Suppressor macrophage treated with lipopolysaccharide for 1 hour (primary cell): ENCODE measurements at regions not wholly inside any gene's neighbourhood (a gene's known extent, or its start where the extent isn't known, plus 50 kb on each side); places are given as distances from the start of the nearest gene placed in this dataset.
A peak's percentile ranks its signal among the peaks of the same experiment; 100 is the strongest.

Experiments used
- DNase-seq, 3 donors: peaks; one replicate each; pipeline ENCODE4 v3.0.0-alpha.2; 2020 to 2022

GRCh38 chr6:92708270-92708669, 711.1 kb downstream of the EPHA7 start:
- no peak for DNase-seq

- no peak for DNase-seq
These were observed 712.4 kb downstream of the EPHA7 start for GRCh38 chr6:92706976-92707375.

GRCh38 chr6:92701425-92702096, 717.8 kb downstream of the EPHA7 start:
- no peak for DNase-seq

- DNase-seq, result no peak
These were observed 718.9 kb downstream of the EPHA7 start for GRCh38 chr6:92700411-92700810.

GRCh38 chr6:92690997-92691599, 728.3 kb downstream of the EPHA7 start:
- no peak for DNase-seq

- DNase-seq, result peak; percentile 61 to 87 (median 77)
These were observed 731.0 kb downstream of the EPHA7 start for GRCh38 chr6:92688342-92688741.

- DNase-seq, result peak; percentile 18 to 62 (median 61)
These were observed 732.1 kb downstream of the EPHA7 start for GRCh38 chr6:92687278-92687677.

- DNase-seq, result peak in 2 of 3 donors; percentile 24 to 49
These were observed 735.0 kb downstream of the EPHA7 start for GRCh38 chr6:92684386-92684785.

- no peak for DNase-seq
These were observed 735.6 kb downstream of the EPHA7 start for GRCh38 chr6:92683748-92684147.

GRCh38 chr6:92682516-92683398, 736.6 kb downstream of the EPHA7 start:
- no peak for DNase-seq

GRCh38 chr6:92681401-92681800, 738.0 kb downstream of the EPHA7 start:
- DNase-seq, result no peak

GRCh38 chr6:92671462-92671861, 747.9 kb downstream of the EPHA7 start:
- DNase-seq, result peak; percentile 48 to 72 (median 71)

- no peak for DNase-seq
These were observed 751.5 kb downstream of the EPHA7 start for GRCh38 chr6:92667843-92668242.

- DNase-seq, result no peak
These were observed 770.8 kb downstream of the EPHA7 start for GRCh38 chr6:92648364-92649086.

GRCh38 chr6:92647630-92648029, 771.7 kb downstream of the EPHA7 start:
- DNase-seq, result no peak

GRCh38 chr6:92644104-92644791, 775.1 kb downstream of the EPHA7 start:
- peak; percentile 50 to 72 (median 71) for DNase-seq

- DNase-seq, result no peak
These were observed 783.7 kb downstream of the EPHA7 start for GRCh38 chr6:92635553-92636153.

GRCh38 chr6:92634561-92634960, 784.8 kb downstream of the EPHA7 start:
- no peak for DNase-seq

- DNase-seq, result no peak
These were observed 795.9 kb downstream of the EPHA7 start for GRCh38 chr6:92623431-92623830.

GRCh38 chr6:92617721-92618120, 801.6 kb downstream of the EPHA7 start:
- no peak for DNase-seq

GRCh38 chr6:92608751-92609150, 810.6 kb downstream of the EPHA7 start:
- DNase-seq, result no peak

GRCh38 chr6:92593201-92593600, 826.2 kb downstream of the EPHA7 start:
- DNase-seq, result no peak
